Thymus (tissue), 11 donors: ENCODE measurements at regions not wholly inside any gene's neighbourhood (a gene's known extent, or its start where the extent isn't known, plus 50 kb on each side); places are given as distances from the start of the nearest gene placed in this dataset.

Source experiments
- DNase-seq, 9 donors: peaks; one replicate each; pipeline ENCODE4 v3.0.0-alpha.2; 2013; ENCODE audit warnings: low spot score in 9 of 9, low read depth in 6 of 9, missing footprints in 1 of 9
- H3K27ac ChIP-seq, 2 donors: one replicate each; pipeline ENCODE4 v1.5.1; 2013; ENCODE audit warnings: control low read depth in 1 of 2, low read depth in 1 of 2, low read length in 1 of 2, mild to moderate bottlenecking in 1 of 2, moderate library complexity in 1 of 2
- H3K27me3 ChIP-seq, 2 donors: one replicate each; pipeline ENCODE4 v1.5.1; 2013; ENCODE audit warnings: low read length in 1 of 2; ENCODE audit not compliant: control insufficient read depth in 2 of 2, insufficient read depth in 1 of 2
- H3K36me3 ChIP-seq, 2 donors: one replicate each; pipeline ENCODE4 v1.5.1; 2013; ENCODE audit warnings: low read length in 1 of 2, mild to moderate bottlenecking in 1 of 2, moderate library complexity in 1 of 2; ENCODE audit not compliant: control insufficient read depth in 2 of 2, insufficient read depth in 2 of 2
- H3K4me1 ChIP-seq, 2 donors: one replicate each; pipeline ENCODE4 v1.5.1; 2013; ENCODE audit warnings: low read length in 2 of 2; ENCODE audit not compliant: control insufficient read depth in 2 of 2, insufficient read depth in 2 of 2
- H3K4me3 ChIP-seq, 2 donors: one replicate each; pipeline ENCODE4 v1.5.1; 2013; ENCODE audit warnings: low read length in 2 of 2, control low read depth in 1 of 2, mild to moderate bottlenecking in 1 of 2
- H3K9me3 ChIP-seq, 2 donors: one replicate each; pipeline ENCODE4 v1.5.1; 2013; ENCODE audit warnings: low read length in 1 of 2, mild to moderate bottlenecking in 1 of 2; ENCODE audit not compliant: control insufficient read depth in 2 of 2, insufficient read depth in 1 of 2
- WGBS: extraction: QIAGEN DNeasy Blood & Tissue Kit; methylation state at CpG from one replicate; pipeline ENCODE4 v1.1.7; 2013; 5-methylcytosine and 5-hydroxymethylcytosine counted together
- donor health status: healthy.

- Histone ChIP-seq H3K27me3 (no peaks in the 10 kb centered on the region), H3K36me3 (no peaks in the 10 kb centered on the region), H3K4me1 (no peaks in the 10 kb centered on the region), H3K4me3 (no peak overlapping the region), H3K27ac (no peak overlapping the region), H3K9me3 (peaks cover 0 to 1% of the 10 kb centered on the region in 2 donors)
- 97% methylated on average over 12 of the region's 12 CpGs for WGBS
- DNase-seq: no peak
Observed at GRCh38 chr7:47659664-47660462, 78.0 kb upstream of the TNS3 start.

GRCh38 chr7:47658886-47659635, 77.2 kb upstream of the TNS3 start:
- Histone ChIP-seq H3K36me3 (no peaks in the 10 kb centered on the region), H3K4me1 (no peaks in the 10 kb centered on the region), H3K4me3 (no peak overlapping the region), H3K27me3 (no peaks in the 10 kb centered on the region), H3K9me3 (peaks cover 0 to 1% of the 10 kb centered on the region in 2 donors), H3K27ac (no peak overlapping the region)
- WGBS: 95% methylated on average over 8 of the region's 8 CpGs
- no peak for DNase-seq

GRCh38 chr7:47657126-47657525, 75.2 kb upstream of the TNS3 start:
- Histone ChIP-seq H3K4me3 (no peak overlapping the region), H3K9me3 (peaks cover 0 to 1% of the 10 kb centered on the region in 2 donors), H3K4me1 (no peaks in the 10 kb centered on the region), H3K36me3 (no peaks in the 10 kb centered on the region), H3K27ac (no peak overlapping the region), H3K27me3 (no peaks in the 10 kb centered on the region)
- DNase-seq: no peak
- 97% methylated on average over 8 of the region's 8 CpGs for WGBS

- WGBS: 96% methylated on average over 14 of the region's 14 CpGs
- Histone ChIP-seq H3K4me1 (no peaks in the 10 kb centered on the region), H3K4me3 (no peak overlapping the region), H3K9me3 (peaks cover 0 to 1% of the 10 kb centered on the region in 2 donors), H3K36me3 (no peaks in the 10 kb centered on the region), H3K27me3 (no peaks in the 10 kb centered on the region), H3K27ac (no peak overlapping the region)
- no peak for DNase-seq
Observed at GRCh38 chr7:47654672-47655298, 72.9 kb upstream of the TNS3 start.

- no peak for DNase-seq
- WGBS: 69% methylated on average over 12 of the region's 12 CpGs
- H3K27ac ChIP-seq: no peak overlapping the region
- no peaks in the 10 kb centered on the region for H3K36me3 ChIP-seq
- H3K4me1 ChIP-seq: no peaks in the 10 kb centered on the region
- no peak overlapping the region for H3K4me3 ChIP-seq
- H3K9me3 ChIP-seq: peaks cover 0 to 1% of the 10 kb centered on the region in 2 donors
- no peaks in the 10 kb centered on the region for H3K27me3 ChIP-seq
Observed at GRCh38 chr7:47653550-47654411, 71.9 kb upstream of the TNS3 start.

GRCh38 chr7:47652591-47652990, 70.7 kb upstream of the TNS3 start:
- Histone ChIP-seq H3K27ac (no peak overlapping the region), H3K36me3 (no peaks in the 10 kb centered on the region), H3K4me3 (no peak overlapping the region), H3K9me3 (peaks cover 0 to 1% of the 10 kb centered on the region in 2 donors), H3K4me1 (peaks cover 2 to 3% of the 10 kb centered on the region in 2 donors), H3K27me3 (no peaks in the 10 kb centered on the region)
- no peak for DNase-seq
- 97% methylated on average over 2 of the region's 2 CpGs for WGBS

GRCh38 chr7:47651355-47652317, 69.7 kb upstream of the TNS3 start:
- Histone ChIP-seq H3K9me3 (peaks cover 0 to 1% of the 10 kb centered on the region in 2 donors), H3K36me3 (no peaks in the 10 kb centered on the region), H3K4me3 (no peak overlapping the region), H3K27ac (no peak overlapping the region), H3K4me1 (peaks cover 7 to 12% of the 10 kb centered on the region in 2 donors), H3K27me3 (no peaks in the 10 kb centered on the region)
- DNase-seq: no peak
- WGBS: 92% methylated on average over 11 of the region's 11 CpGs

GRCh38 chr7:47649919-47650318, 68.0 kb upstream of the TNS3 start:
- no peaks in the 10 kb centered on the region for H3K27me3 ChIP-seq
- peaks cover 7 to 15% of the 10 kb centered on the region in 2 donors for H3K4me1 ChIP-seq
- 96% methylated on average over 7 of the region's 7 CpGs for WGBS
- no peak for DNase-seq
- H3K9me3 ChIP-seq: no peaks in the 10 kb centered on the region
- no peak overlapping the region for H3K27ac ChIP-seq
- no peaks in the 10 kb centered on the region for H3K36me3 ChIP-seq
- no peak overlapping the region for H3K4me3 ChIP-seq
